Activated naive CD4-positive, alpha-beta T cell treated with anti-CD3 and anti-CD28 coated beads, Interleukin-2, amount 50 U/mL, for 72 hours (primary cell): ENCODE measurements at regions not wholly inside any gene's neighbourhood (a gene's known extent, or its start where the extent isn't known, plus 50 kb on each side); places are given as distances from the start of the nearest gene placed in this dataset.
"Not testable (repeated sequence)": the region's sequence is repeated elsewhere in the genome, so short reads cannot be mapped to it uniquely, and the experiment has no call there.

Experiments used
- ATAC-seq, 2 donors: fragments of 150-1000 bp; cut with Tn5 transposase; 2 replicates each; pipeline ENCODE4 v1.10.0; 2021; ENCODE audit warnings: mild to moderate bottlenecking in 2 of 2, moderate library complexity in 2 of 2
- DNase-seq, 2 donors: peaks; one replicate each; pipeline ENCODE4 v3.0.0; 2021 to 2022; ENCODE audit warnings: low spot score in 2 of 2
- H3K27ac Mint-ChIP-seq, 2 donors: one replicate each; pipeline ENCODE4 v1.8.0; 2022; ENCODE audit warnings: mild to moderate bottlenecking in 2 of 2, mixed read lengths in 2 of 2
- H3K36me3 Mint-ChIP-seq, 2 donors: one replicate each; pipeline ENCODE4 v1.8.0; 2022; ENCODE audit warnings: mixed read lengths in 2 of 2
- H3K9me3 Mint-ChIP-seq, 2 donors: one replicate each; pipeline ENCODE4 v1.8.0; 2022; ENCODE audit warnings: mixed read lengths in 2 of 2

- DNase-seq, result no peak
- Mint-ChIP-seq H3K9me3 (peaks cover 12 to 14% of the 10 kb centered on the region in 2 donors), H3K36me3 (peaks cover 7 to 8% of the 10 kb centered on the region in 2 donors), H3K27ac (no peak overlapping the region)
- ATAC-seq, result no peak
Measured at GRCh38 chr6:67563671-67564070, 1071.4 kb upstream of the ADGRB3 start.

- peaks cover 8 to 15% of the 10 kb centered on the region in 2 donors for H3K36me3 Mint-ChIP-seq
- no peak overlapping the region for H3K27ac Mint-ChIP-seq
Measured at GRCh38 chr6:67560068-67560467, 1075.0 kb upstream of the ADGRB3 start.

GRCh38 chr6:67558985-67559384 lies 1076.1 kb upstream of the ADGRB3 start:
- ATAC-seq (no peak), DNase-seq (no peak)
- Mint-ChIP-seq H3K36me3 (peaks cover 8 to 15% of the 10 kb centered on the region in 2 donors), H3K9me3 (peaks cover 26 to 35% of the 10 kb centered on the region in 2 donors), H3K27ac (no peak overlapping the region)

More at GRCh38 chr6:67560068-67560467, 1075.0 kb upstream of the ADGRB3 start:
- no peak for ATAC-seq
- H3K9me3 Mint-ChIP-seq, result peaks cover 25 to 30% of the 10 kb centered on the region in 2 donors
- no peak for DNase-seq

- H3K27ac Mint-ChIP-seq, result no peak overlapping the region
- H3K9me3 Mint-ChIP-seq, result peaks cover 19 to 31% of the 10 kb centered on the region in 2 donors
- ATAC-seq, result no peak
- no peak for DNase-seq
- H3K36me3 Mint-ChIP-seq, result peaks cover 0 to 7% of the 10 kb centered on the region in 2 donors
Measured at GRCh38 chr6:67544851-67545452, 1090.1 kb upstream of the ADGRB3 start.

GRCh38 chr6:67541586-67541985 lies 1093.5 kb upstream of the ADGRB3 start:
- Mint-ChIP-seq H3K27ac (no peak overlapping the region), H3K36me3 (peaks cover 0 to 7% of the 10 kb centered on the region in 2 donors), H3K9me3 (peaks cover 16 to 25% of the 10 kb centered on the region in 2 donors)
- no peak for ATAC-seq
- no peak for DNase-seq

GRCh38 chr6:67538032-67538431 lies 1097.0 kb upstream of the ADGRB3 start:
- ATAC-seq (no peak), DNase-seq (no peak)
- no peak overlapping the region for H3K27ac Mint-ChIP-seq
- H3K36me3 Mint-ChIP-seq, result no peaks in the 10 kb centered on the region
- H3K9me3 Mint-ChIP-seq, result peaks cover 18 to 19% of the 10 kb centered on the region in 2 donors

- ATAC-seq, result no peak
- Mint-ChIP-seq H3K36me3 (peaks cover 0 to 4% of the 10 kb centered on the region in 2 donors), H3K27ac (no peak overlapping the region)
Measured at GRCh38 chr6:67535946-67536345, 1099.1 kb upstream of the ADGRB3 start.

GRCh38 chr6:67506352-67506751 lies 1128.7 kb upstream of the ADGRB3 start:
- peaks cover 16 to 26% of the 10 kb centered on the region in 2 donors for H3K9me3 Mint-ChIP-seq
- ATAC-seq (no peak), DNase-seq (no peak)
- H3K36me3 Mint-ChIP-seq, result peaks cover 0 to 7% of the 10 kb centered on the region in 2 donors
- H3K27ac Mint-ChIP-seq, result no peak overlapping the region

More at GRCh38 chr6:67535946-67536345, 1099.1 kb upstream of the ADGRB3 start:
- H3K9me3 Mint-ChIP-seq, result peaks cover 12 to 19% of the 10 kb centered on the region in 2 donors
- DNase-seq, result no peak

GRCh38 chr6:67501755-67502154 lies 1133.3 kb upstream of the ADGRB3 start:
- H3K9me3 Mint-ChIP-seq, result peaks cover 17 to 20% of the 10 kb centered on the region in 2 donors
- H3K27ac Mint-ChIP-seq, result no peak overlapping the region
- H3K36me3 Mint-ChIP-seq, result peaks cover 0 to 2% of the 10 kb centered on the region in 2 donors
- DNase-seq (no peak), ATAC-seq (no peak)

GRCh38 chr6:67497749-67498148 lies 1137.3 kb upstream of the ADGRB3 start:
- Mint-ChIP-seq H3K9me3 (peaks cover 9 to 17% of the 10 kb centered on the region in 2 donors), H3K36me3 (no peaks in the 10 kb centered on the region), H3K27ac (no peak overlapping the region)
- ATAC-seq, result no peak
- DNase-seq, result no peak

GRCh38 chr6:67496191-67496590 lies 1138.9 kb upstream of the ADGRB3 start:
- Mint-ChIP-seq H3K36me3 (no peaks in the 10 kb centered on the region), H3K27ac (no peak overlapping the region), H3K9me3 (peaks cover 10 to 22% of the 10 kb centered on the region in 2 donors)
- DNase-seq (no peak), ATAC-seq (no peak)

GRCh38 chr6:67493682-67494081 lies 1141.4 kb upstream of the ADGRB3 start:
- Mint-ChIP-seq H3K36me3 (no peaks in the 10 kb centered on the region), H3K9me3 (peaks cover 22 to 30% of the 10 kb centered on the region in 2 donors), H3K27ac (no peak overlapping the region)
- DNase-seq (no peak), ATAC-seq (no peak)

GRCh38 chr6:67475700-67476099 lies 1159.4 kb upstream of the ADGRB3 start:
- no peak for DNase-seq
- H3K9me3 Mint-ChIP-seq, result peaks cover 4 to 5% of the 10 kb centered on the region in 2 donors

GRCh38 chr6:67467341-67467740 lies 1167.7 kb upstream of the ADGRB3 start:
- Mint-ChIP-seq H3K9me3 (peaks cover 12 to 18% of the 10 kb centered on the region in 2 donors), H3K27ac (no peak overlapping the region), H3K36me3 (no peaks in the 10 kb centered on the region)
- ATAC-seq (no peak), DNase-seq (no peak)

More at GRCh38 chr6:67475700-67476099, 1159.4 kb upstream of the ADGRB3 start:
- ATAC-seq, result no peak
- no peaks in the 10 kb centered on the region for H3K36me3 Mint-ChIP-seq
- H3K27ac Mint-ChIP-seq, result no peak overlapping the region

GRCh38 chr6:67462725-67463124 lies 1172.4 kb upstream of the ADGRB3 start:
- not testable (repeated sequence) for H3K27ac Mint-ChIP-seq, H3K36me3 Mint-ChIP-seq, DNase-seq, ATAC-seq
- H3K9me3 Mint-ChIP-seq, result peaks cover 23 to 37% of the 10 kb centered on the region in 2 donors

- peaks cover 17 to 26% of the 10 kb centered on the region in 2 donors for H3K9me3 Mint-ChIP-seq
- no peak for DNase-seq
- no peak overlapping the region for H3K27ac Mint-ChIP-seq
Measured at GRCh38 chr6:67459556-67459955, 1175.5 kb upstream of the ADGRB3 start.

GRCh38 chr6:67458265-67458664 lies 1176.8 kb upstream of the ADGRB3 start:
- no peak overlapping the region for H3K27ac Mint-ChIP-seq
- DNase-seq (no peak), ATAC-seq (no peak)
- H3K36me3 Mint-ChIP-seq, result peaks cover 6 to 10% of the 10 kb centered on the region in 2 donors
- peaks cover 17 to 27% of the 10 kb centered on the region in 2 donors for H3K9me3 Mint-ChIP-seq

More at GRCh38 chr6:67459556-67459955, 1175.5 kb upstream of the ADGRB3 start:
- peaks cover 6 to 10% of the 10 kb centered on the region in 2 donors for H3K36me3 Mint-ChIP-seq
- no peak for ATAC-seq

GRCh38 chr6:67451874-67452273 lies 1183.2 kb upstream of the ADGRB3 start:
- Mint-ChIP-seq H3K27ac (no peak overlapping the region), H3K36me3 (no peaks in the 10 kb centered on the region), H3K9me3 (peaks cover 16 to 20% of the 10 kb centered on the region in 2 donors)
- no peak for ATAC-seq
- DNase-seq, result no peak
